SH-SY5Y (cell line): ENCODE measurements at regions not wholly inside any gene's neighbourhood (a gene's known extent, or its start where the extent isn't known, plus 50 kb on each side); places are given as distances from the start of the nearest gene placed in this dataset.

Source experiments
- GATA2 ChIP-seq: IDR thresholded peaks from 2 replicates; pipeline ENCODE4 v1.6.1; 2011; ENCODE audit warnings: mild to moderate bottlenecking, low read depth, low read length
- GATA3 ChIP-seq: IDR thresholded peaks from 2 replicates; pipeline ENCODE4 v1.6.1; 2011; ENCODE audit warnings: low read depth, mild to moderate bottlenecking, low read length, moderate library complexity

- TF ChIP-seq GATA2 (no peak), GATA3 (no peak)
These were observed 1130.4 kb upstream of the ACO1 start for GRCh38 chr9:31253800-31254762.
